ENCODE measurements at regions not wholly inside any gene's neighbourhood (a gene's known extent, or its start where the extent isn't known, plus 50 kb on each side); places are given as distances from the start of the nearest gene placed in this dataset.

DNA sequence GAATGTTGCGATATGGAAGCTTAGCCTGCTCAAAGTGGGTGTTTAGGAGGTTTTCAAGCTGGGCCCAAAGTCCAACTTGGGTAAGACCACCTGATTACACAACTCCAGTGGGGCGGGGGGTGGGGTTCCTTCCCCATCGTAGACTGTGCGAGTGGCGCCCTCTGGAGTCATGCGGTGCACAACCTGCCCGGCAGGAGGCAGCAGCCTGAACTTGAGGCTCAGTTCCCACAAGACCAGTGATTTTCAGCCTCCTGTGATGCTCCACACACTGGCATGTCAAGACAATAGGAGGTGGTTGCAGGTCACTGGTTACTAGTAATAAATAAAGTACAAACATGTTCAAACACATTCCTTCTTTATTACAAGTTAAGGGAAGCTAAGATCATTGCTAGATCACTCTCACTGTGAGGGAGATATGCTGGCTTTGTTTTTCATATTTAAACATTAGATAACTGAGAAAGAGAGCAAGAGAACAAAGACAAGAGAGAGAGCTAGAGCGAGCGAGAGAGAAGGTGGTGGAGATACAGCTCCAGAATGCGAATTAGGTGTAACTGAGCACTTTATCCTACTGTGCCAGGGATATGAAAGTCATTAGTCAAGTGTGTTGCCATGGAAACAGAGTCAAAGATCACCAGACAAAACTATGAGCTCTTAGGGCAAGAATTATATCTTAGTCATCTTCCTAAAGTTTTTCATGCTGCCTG lies 97.4 kb upstream of the BMPER start:
- TF ChIP-seq, protein P1, sequence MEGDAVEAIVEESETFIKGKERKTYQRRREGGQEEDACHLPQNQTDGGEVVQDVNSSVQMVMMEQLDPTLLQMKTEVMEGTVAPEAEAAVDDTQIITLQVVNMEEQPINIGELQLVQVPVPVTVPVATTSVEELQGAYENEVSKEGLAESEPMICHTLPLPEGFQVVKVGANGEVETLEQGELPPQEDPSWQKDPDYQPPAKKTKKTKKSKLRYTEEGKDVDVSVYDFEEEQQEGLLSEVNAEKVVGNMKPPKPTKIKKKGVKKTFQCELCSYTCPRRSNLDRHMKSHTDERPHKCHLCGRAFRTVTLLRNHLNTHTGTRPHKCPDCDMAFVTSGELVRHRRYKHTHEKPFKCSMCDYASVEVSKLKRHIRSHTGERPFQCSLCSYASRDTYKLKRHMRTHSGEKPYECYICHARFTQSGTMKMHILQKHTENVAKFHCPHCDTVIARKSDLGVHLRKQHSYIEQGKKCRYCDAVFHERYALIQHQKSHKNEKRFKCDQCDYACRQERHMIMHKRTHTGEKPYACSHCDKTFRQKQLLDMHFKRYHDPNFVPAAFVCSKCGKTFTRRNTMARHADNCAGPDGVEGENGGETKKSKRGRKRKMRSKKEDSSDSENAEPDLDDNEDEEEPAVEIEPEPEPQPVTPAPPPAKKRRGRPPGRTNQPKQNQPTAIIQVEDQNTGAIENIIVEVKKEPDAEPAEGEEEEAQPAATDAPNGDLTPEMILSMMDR (IDR thresholded peaks at IDR 0.05), result peak; percentile 56
- H3K79me2 ChIP-seq, result no peaks in the 10 kb centered on the region
- H3K4me2 ChIP-seq (ENCODE audit: low read length), result no peak overlapping the region
- no peak overlapping the region for H3K4me3 ChIP-seq (ENCODE audit: low read depth, low read length)
- H3K27ac ChIP-seq, result peak overlapping the region; percentile 3
- H3K9me3 ChIP-seq (ENCODE audit: control insufficient read depth, low read length), result no peaks in the 10 kb centered on the region
- peaks cover 8% of the 10 kb centered on the region for H3K4me1 ChIP-seq
- H3K36me3 ChIP-seq (ENCODE audit: control insufficient read depth, insufficient read depth, low read length), result no peaks in the 10 kb centered on the region
- H3K27me3 ChIP-seq (ENCODE audit: control insufficient read depth, insufficient read depth, low read length), result no peaks in the 10 kb centered on the region
- H3K9ac ChIP-seq, result no peak overlapping the region
- H2AFZ ChIP-seq, result no peak overlapping the region

DNA sequence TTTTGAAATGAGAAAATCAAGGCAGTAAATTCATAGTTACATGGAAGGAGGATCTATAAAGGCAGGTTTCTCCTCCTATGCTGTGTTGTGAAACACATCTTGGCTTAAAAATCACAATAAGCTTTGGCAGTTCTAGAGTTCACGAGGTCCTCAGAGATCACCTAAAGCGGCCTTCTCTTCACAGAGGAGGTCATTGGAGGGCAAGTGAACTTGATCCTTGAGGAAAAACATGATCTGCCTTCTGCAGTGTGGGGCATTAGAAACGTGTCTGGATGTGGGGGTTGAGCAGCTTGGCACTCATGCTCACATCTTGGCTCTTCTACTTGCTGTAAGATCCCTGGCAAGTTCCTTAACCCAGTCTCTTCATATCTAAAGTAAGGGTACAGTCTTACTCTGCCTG lies 96.1 kb upstream of the BMPER start:
- no peak overlapping the region for H3K4me3 ChIP-seq (ENCODE audit: low read depth, low read length)
- no peak overlapping the region for H3K27ac ChIP-seq
- H3K4me1 ChIP-seq, result peaks cover 8% of the 10 kb centered on the region

DNA sequence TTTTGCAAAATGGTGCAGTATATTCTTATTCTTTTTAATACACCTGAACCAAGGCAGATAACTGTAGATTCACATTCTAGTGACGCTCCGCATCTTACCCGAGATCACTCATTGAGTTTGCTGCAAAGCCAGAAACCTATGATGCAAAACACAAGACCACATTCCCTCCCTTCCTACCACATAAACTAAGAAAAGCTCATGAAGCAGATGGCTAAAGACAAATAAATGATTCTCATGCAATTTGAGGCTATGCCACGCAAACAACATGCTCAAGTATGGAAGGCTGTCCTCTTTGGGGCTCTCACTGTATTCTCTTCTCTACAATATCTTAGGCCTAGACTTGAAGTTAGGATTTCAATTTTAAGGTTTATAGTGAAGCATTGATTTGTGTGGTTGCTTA lies 95.0 kb upstream of the BMPER start:
- Histone ChIP-seq H3K9ac (no peak overlapping the region), H3K4me3 (ENCODE audit: low read depth, low read length) (no peak overlapping the region), H3K27ac (no peak overlapping the region), H3K4me1 (peaks cover 8% of the 10 kb centered on the region), H2AFZ (no peak overlapping the region), H3K4me2 (ENCODE audit: low read length) (no peak overlapping the region), H3K9me3 (ENCODE audit: control insufficient read depth, low read length) (no peaks in the 10 kb centered on the region), H3K36me3 (ENCODE audit: control insufficient read depth, insufficient read depth, low read length) (no peaks in the 10 kb centered on the region), H3K79me2 (no peaks in the 10 kb centered on the region), H3K27me3 (ENCODE audit: control insufficient read depth, insufficient read depth, low read length) (no peaks in the 10 kb centered on the region)
- TF ChIP-seq, protein P1 (IDR thresholded peaks at IDR 0.05), result no peak

More for the DNA sequence above, 96.1 kb upstream of the BMPER start:
- no peak overlapping the region for H3K4me2 ChIP-seq (ENCODE audit: low read length)
- H3K9ac ChIP-seq, result no peak overlapping the region
- no peaks in the 10 kb centered on the region for H3K9me3 ChIP-seq (ENCODE audit: control insufficient read depth, low read length)
- no peaks in the 10 kb centered on the region for H3K36me3 ChIP-seq (ENCODE audit: control insufficient read depth, insufficient read depth, low read length)
- H3K79me2 ChIP-seq, result no peaks in the 10 kb centered on the region
- H2AFZ ChIP-seq, result no peak overlapping the region
- H3K27me3 ChIP-seq (ENCODE audit: control insufficient read depth, insufficient read depth, low read length), result no peaks in the 10 kb centered on the region
- TF ChIP-seq, protein P1 (IDR thresholded peaks at IDR 0.05), result no peak

DNA sequence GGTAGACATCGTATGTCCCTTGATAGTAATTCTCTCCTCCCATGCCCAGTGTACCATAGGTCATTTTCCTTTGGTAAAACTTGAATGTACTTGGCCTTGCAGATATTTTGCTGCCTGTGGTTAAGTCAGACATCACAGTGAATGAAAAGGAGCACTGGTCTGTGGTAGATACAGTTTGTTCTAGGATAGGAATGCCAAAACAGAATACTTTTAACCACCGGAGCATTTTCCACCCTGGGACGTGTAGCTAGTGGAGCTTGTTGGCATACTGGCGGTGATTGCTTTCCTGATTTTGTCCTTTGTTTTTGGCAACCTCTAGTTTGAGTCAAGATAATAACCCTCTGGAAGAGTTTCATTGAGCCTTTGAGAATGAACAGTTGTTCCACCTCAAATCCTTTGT lies 92.0 kb upstream of the BMPER start:
- Histone ChIP-seq H3K36me3 (ENCODE audit: control insufficient read depth, insufficient read depth, low read length) (no peaks in the 10 kb centered on the region), H3K9me3 (ENCODE audit: control insufficient read depth, low read length) (no peaks in the 10 kb centered on the region), H3K4me1 (peaks cover 4% of the 10 kb centered on the region), H3K4me2 (ENCODE audit: low read length) (no peak overlapping the region), H3K9ac (no peak overlapping the region), H3K4me3 (ENCODE audit: low read depth, low read length) (no peak overlapping the region), H3K79me2 (no peaks in the 10 kb centered on the region), H3K27ac (no peak overlapping the region), H2AFZ (no peak overlapping the region), H3K27me3 (ENCODE audit: control insufficient read depth, insufficient read depth, low read length) (no peaks in the 10 kb centered on the region)
- TF ChIP-seq, protein P1 (IDR thresholded peaks at IDR 0.05), result no peak

DNA sequence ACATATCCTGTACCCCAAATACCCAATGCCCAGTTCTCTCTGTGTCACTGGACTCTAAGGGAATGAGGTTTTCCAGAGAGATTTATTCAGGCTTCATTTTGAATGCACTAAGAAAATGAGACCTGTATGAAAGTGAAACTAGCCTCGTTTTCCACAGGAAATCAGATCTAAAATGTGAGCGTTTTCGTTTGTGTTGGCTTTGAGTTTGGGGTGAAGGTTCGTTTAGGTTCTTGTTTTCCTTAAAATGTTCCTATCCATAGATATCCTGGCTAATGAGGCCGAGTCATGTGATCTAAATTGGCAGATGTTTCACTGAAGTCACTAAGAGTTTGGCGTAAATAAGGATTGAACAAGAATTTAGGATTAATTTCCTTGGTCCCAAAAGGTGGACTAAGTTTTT lies 90.9 kb upstream of the BMPER start:
- H3K4me3 ChIP-seq (ENCODE audit: low read depth, low read length), result no peak overlapping the region
- no peaks in the 10 kb centered on the region for H3K36me3 ChIP-seq (ENCODE audit: control insufficient read depth, insufficient read depth, low read length)
- H2AFZ ChIP-seq, result peak overlapping the region; percentile 25
- no peak overlapping the region for H3K4me2 ChIP-seq (ENCODE audit: low read length)
- no peaks in the 10 kb centered on the region for H3K4me1 ChIP-seq
- H3K9me3 ChIP-seq (ENCODE audit: control insufficient read depth, low read length), result no peaks in the 10 kb centered on the region
- TF ChIP-seq, protein P1 (IDR thresholded peaks at IDR 0.05), result no peak
- H3K27me3 ChIP-seq (ENCODE audit: control insufficient read depth, insufficient read depth, low read length), result no peaks in the 10 kb centered on the region
- no peaks in the 10 kb centered on the region for H3K79me2 ChIP-seq
- H3K27ac ChIP-seq, result peak overlapping the region; percentile 29
- H3K9ac ChIP-seq, result no peak overlapping the region

Measured in parathyroid adenoma (tissue), 2 donors.